Tibial nerve (tissue), 4 donors: ENCODE measurements at regions not wholly inside any gene's neighbourhood (a gene's known extent, or its start where the extent isn't known, plus 50 kb on each side); places are given as distances from the start of the nearest gene placed in this dataset.

Source experiments
- DNase-seq, 2 donors: peaks; one replicate each; pipeline ENCODE4 v3.0.0-alpha.2; 2019; ENCODE audit warnings: low spot score in 2 of 2
- H3K27ac ChIP-seq, 4 donors: fragments of 200-600 bp; sonication (generic) in 3 of 4; one replicate each; pipeline ENCODE4 v1.5.1; 2017 to 2019; ENCODE audit warnings: mild to moderate bottlenecking in 1 of 4
- H3K27me3 ChIP-seq, 2 donors: fragments of 200-600 bp; sonication (generic) in 1 of 2; one replicate each; pipeline versions ENCODE4 v1.5.1 to v1.6.0; 2017 to 2019
- H3K36me3 ChIP-seq, 3 donors: fragments of 200-600 bp; sonication (generic); one replicate each; pipeline ENCODE4 v1.5.1; 2018 to 2019
- H3K4me1 ChIP-seq, 4 donors: fragments of 200-600 bp; sonication (generic) in 3 of 4; one replicate each; pipeline ENCODE4 v1.5.1; 2017 to 2019
- H3K4me3 ChIP-seq, 4 donors: fragments of 200-600 bp; sonication (generic) in 3 of 4; one replicate each; pipeline ENCODE4 v1.5.1; 2017 to 2019; ENCODE audit warnings: mild to moderate bottlenecking in 1 of 4, moderate library complexity in 1 of 4
- H3K9me3 ChIP-seq, 4 donors: fragments of 200-600 bp; sonication (generic) in 3 of 4; one replicate each; pipeline ENCODE4 v1.5.1; 2017 to 2019
- EP300 ChIP-seq, 2 donors: sonication (generic); formaldehyde crosslinking; IDR thresholded peaks; one replicate each; pipeline ENCODE4 v1.6.1; 2017; ENCODE audit warnings: antibody characterized with exemption in 2 of 2, mild to moderate bottlenecking in 1 of 2
- POLR2A ChIP-seq, 2 donors: fragments of 450-650 bp; IDR thresholded peaks; one replicate each; pipeline ENCODE4 v1.6.1; 2017; ENCODE audit warnings: antibody characterized with exemption in 2 of 2, mild to moderate bottlenecking in 2 of 2, moderate library complexity in 2 of 2
- WGBS, 2 donors: methylation state at CpG; one replicate each; pipeline ENCODE4 v1.1.5; 2018; 5-methylcytosine and 5-hydroxymethylcytosine counted together
- TF ChIP-seq, protein P1 (sequence below), 5 experiments: fragments of 200-600 bp in 3 of 5; fragments of 450-650 bp in 2 of 5; sonication (generic) in 3 of 5; IDR thresholded peaks; one replicate each; pipeline ENCODE4 v1.5.1; 2016 to 2019; ENCODE audit warnings: antibody characterized with exemption in 5 of 5, mild to moderate bottlenecking in 3 of 5, moderate library complexity in 2 of 5

DNA sequence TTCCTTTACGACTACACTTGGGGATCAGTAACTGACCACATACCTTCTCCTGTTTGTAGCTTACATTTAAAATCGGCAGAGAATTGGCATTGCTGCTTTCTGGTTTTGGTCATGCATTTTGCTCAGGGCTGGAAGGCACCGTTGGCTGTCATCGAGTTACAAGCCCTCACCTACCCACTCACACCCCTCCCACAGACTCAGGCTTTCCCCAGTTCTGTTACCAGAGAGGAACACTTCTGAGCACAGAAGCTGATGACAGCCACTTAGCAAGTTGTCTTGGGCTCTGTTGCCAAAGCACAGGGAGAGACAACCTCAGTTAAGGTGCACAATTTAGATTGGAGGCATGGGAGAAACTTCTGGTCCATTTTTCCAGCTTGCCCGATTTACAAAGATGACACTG lies 204.8 kb upstream of the TOPAZ1 start:
- TF ChIP-seq, protein P1, sequence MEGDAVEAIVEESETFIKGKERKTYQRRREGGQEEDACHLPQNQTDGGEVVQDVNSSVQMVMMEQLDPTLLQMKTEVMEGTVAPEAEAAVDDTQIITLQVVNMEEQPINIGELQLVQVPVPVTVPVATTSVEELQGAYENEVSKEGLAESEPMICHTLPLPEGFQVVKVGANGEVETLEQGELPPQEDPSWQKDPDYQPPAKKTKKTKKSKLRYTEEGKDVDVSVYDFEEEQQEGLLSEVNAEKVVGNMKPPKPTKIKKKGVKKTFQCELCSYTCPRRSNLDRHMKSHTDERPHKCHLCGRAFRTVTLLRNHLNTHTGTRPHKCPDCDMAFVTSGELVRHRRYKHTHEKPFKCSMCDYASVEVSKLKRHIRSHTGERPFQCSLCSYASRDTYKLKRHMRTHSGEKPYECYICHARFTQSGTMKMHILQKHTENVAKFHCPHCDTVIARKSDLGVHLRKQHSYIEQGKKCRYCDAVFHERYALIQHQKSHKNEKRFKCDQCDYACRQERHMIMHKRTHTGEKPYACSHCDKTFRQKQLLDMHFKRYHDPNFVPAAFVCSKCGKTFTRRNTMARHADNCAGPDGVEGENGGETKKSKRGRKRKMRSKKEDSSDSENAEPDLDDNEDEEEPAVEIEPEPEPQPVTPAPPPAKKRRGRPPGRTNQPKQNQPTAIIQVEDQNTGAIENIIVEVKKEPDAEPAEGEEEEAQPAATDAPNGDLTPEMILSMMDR (IDR thresholded peaks at IDR 0.05): no peak
- TF ChIP-seq POLR2A (IDR thresholded peaks at IDR 0.05): no peak
- no peak for TF ChIP-seq EP300 (IDR thresholded peaks at IDR 0.05)
- Histone ChIP-seq H3K27ac (no peak overlapping the region), H3K9me3 (no peaks in the 10 kb centered on the region), H3K4me3 (no peak overlapping the region), H3K4me1 (no peaks in the 10 kb centered on the region), H3K27me3 (no peaks in the 10 kb centered on the region), H3K36me3 (no peaks in the 10 kb centered on the region)
- WGBS, 2 donors: 77 to 81% methylated on average over 5 of the region's 5 CpGs
- DNase-seq: no peak

DNA sequence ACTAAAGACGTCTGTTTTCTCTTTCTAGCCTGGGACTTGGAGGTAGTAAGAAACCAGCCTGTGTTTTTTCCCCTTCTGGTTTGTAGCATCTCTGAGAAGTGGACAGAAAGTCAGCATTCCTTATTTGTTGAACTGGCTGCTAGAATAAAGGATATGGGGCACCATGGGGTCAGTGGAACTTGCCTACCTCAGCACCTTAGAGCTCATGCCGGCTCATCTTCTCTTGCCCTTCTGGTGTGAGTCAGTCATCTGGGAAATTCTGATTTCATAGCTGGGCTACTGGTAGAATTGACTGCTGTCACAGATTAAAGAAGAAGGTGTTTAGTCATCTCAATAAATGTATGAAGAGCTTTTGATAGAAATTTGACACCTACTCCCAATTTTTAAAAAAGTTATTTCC lies 202.7 kb upstream of the TOPAZ1 start:
- 77 to 85% methylated on average over 2 of the region's 2 CpGs for WGBS, 2 donors
- Histone ChIP-seq H3K27me3 (no peaks in the 10 kb centered on the region), H3K4me1 (no peaks in the 10 kb centered on the region), H3K27ac (no peak overlapping the region), H3K4me3 (no peak overlapping the region), H3K36me3 (no peaks in the 10 kb centered on the region), H3K9me3 (no peaks in the 10 kb centered on the region)
- TF ChIP-seq, protein P1 (IDR thresholded peaks at IDR 0.05): no peak
- no peak for TF ChIP-seq POLR2A (IDR thresholded peaks at IDR 0.05)
- no peak for TF ChIP-seq EP300 (IDR thresholded peaks at IDR 0.05)
- no peak for DNase-seq

DNA sequence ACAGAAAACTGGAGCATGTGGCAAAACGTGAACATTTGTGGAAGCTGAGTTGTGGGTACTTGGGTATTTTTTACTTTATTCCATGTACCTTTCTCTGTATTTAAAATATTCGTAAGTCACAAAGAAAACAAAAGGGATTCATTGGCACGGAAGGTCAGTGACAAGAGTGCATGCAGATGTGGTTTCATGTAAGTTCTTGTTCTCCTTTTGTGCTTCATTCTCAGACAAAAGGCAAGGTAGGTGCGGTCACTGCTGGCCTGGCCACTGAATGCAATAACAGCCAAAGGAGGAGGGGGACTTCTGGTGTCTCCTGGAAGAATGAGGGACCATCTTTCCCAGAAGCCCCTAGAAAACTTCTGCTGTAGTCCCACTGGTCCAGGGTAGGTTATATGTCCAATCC lies 200.0 kb upstream of the TOPAZ1 start:
- DNase-seq: no peak
- H3K27ac ChIP-seq: no peak overlapping the region
- 63 to 90% methylated on average over 4 of the region's 4 CpGs for WGBS, 2 donors
- no peak for TF ChIP-seq EP300 (IDR thresholded peaks at IDR 0.05)
- no peaks in the 10 kb centered on the region for H3K9me3 ChIP-seq
- no peaks in the 10 kb centered on the region for H3K27me3 ChIP-seq
- no peaks in the 10 kb centered on the region for H3K4me1 ChIP-seq
- H3K36me3 ChIP-seq: no peaks in the 10 kb centered on the region
- H3K4me3 ChIP-seq: no peak overlapping the region

DNA sequence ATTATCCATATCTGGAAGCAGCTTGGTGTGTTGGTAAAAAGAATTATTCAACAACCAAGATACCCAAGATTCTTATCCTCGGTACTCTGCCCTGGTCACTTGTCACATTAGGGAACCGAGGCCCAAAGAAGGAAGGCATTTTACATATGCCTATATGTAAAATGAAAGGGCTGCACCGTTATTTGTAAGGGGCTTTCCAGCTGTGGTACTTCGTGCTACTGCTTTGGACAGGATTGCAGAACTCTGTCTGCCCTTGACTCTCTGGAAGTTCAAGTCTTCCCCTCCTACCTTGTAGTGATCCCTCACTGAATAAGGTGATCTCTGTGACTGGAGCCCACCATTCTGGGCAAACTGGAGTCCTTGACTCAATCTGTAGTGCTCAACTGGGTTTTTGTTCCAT lies 198.9 kb upstream of the TOPAZ1 start:
- whole genome bisulfite sequencing, 2 donors: 76 to 80% methylated on average over 4 of the region's 4 CpGs
- Histone ChIP-seq H3K4me3 (no peak overlapping the region), H3K9me3 (no peaks in the 10 kb centered on the region), H3K27me3 (no peaks in the 10 kb centered on the region), H3K4me1 (no peaks in the 10 kb centered on the region), H3K27ac (no peak overlapping the region), H3K36me3 (no peaks in the 10 kb centered on the region)
- TF ChIP-seq, protein P1 (IDR thresholded peaks at IDR 0.05): no peak
- TF ChIP-seq POLR2A (IDR thresholded peaks at IDR 0.05) (no peak), EP300 (IDR thresholded peaks at IDR 0.05) (no peak)
- no peak for DNase-seq

DNA sequence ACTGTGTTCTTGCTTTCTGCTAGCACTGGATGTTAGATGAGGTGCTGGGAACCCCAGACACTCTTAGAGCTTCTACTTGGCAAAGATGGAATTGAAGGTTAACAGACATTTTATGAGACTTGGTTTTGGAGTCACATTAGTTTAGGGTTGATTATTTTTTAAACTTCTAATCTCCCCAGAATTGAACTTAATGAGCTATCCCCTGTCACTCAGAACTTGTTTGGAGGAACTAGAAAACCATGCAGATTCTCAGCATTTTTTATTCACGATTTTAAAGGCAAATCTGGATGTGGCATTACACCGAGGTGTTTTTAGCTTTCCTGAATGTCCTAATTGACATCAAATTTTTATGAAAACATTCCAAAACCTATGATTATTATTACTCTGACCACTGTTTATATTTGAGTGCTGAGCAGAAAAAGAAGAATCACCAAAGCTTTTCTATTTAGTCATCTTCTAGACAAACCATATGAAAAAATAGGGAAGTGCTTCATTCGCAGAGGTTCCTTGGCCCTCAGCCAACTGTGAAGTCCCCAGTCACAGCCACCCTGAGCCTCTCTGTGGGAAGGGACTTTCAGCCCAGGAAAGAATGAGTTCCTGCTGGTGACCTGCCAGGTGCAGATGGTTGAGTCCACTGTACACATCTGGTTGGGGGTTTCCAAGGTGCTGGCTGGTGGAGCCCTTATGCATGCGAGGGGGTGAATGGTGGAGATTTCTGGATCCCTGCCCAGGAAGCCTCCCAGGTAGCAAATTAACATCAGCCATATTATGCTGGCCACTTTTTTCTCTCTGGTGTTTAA lies 196.0 kb upstream of the TOPAZ1 start:
- TF ChIP-seq POLR2A (IDR thresholded peaks at IDR 0.05) (no peak), EP300 (IDR thresholded peaks at IDR 0.05) (no peak)
- TF ChIP-seq, protein P1 (IDR thresholded peaks at IDR 0.05): no peak
- Histone ChIP-seq H3K27me3 (no peaks in the 10 kb centered on the region), H3K36me3 (no peaks in the 10 kb centered on the region), H3K4me1 (peaks cover 0 to 6% (median 0%) of the 10 kb centered on the region in 4 donors), H3K9me3 (no peaks in the 10 kb centered on the region), H3K27ac (no peak overlapping the region), H3K4me3 (no peak overlapping the region)
- whole genome bisulfite sequencing, 2 donors: 46 to 51% methylated on average over 4 of the region's 4 CpGs
- peak in 1 of 2 donors; percentile 38 for DNase-seq
